CD14-positive monocyte (primary cell): ENCODE measurements at regions not wholly inside any gene's neighbourhood (a gene's known extent, or its start where the extent isn't known, plus 50 kb on each side); places are given as distances from the start of the nearest gene placed in this dataset.

ENCODE experiments used
- DNase-seq, 3 donors: peaks; one replicate each; pipeline ENCODE4 v3.0.0-alpha.2; 2011 to 2022
- H2AFZ ChIP-seq: 2 replicates; pipeline ENCODE4 v1.6.0; 2012; ENCODE audit warnings: mild to moderate bottlenecking, low read depth, low read length, inconsistent platforms; ENCODE audit not compliant: insufficient read depth, poor library complexity, severe bottlenecking
- H3K27ac ChIP-seq, 2 donors: 1 replicate in 1 of 2; 2 replicates in 1 of 2; pipeline ENCODE4 v1.5.1; 2012 to 2013; ENCODE audit warnings: low read length in 2 of 2, control low read depth in 1 of 2, inconsistent platforms in 1 of 2, low read depth in 1 of 2, mild to moderate bottlenecking in 1 of 2
- H3K27me3 ChIP-seq, 2 donors: one replicate each; pipeline versions ENCODE4 v1.6.0 to v1.6.1; 2011 to 2013; ENCODE audit warnings: low read length in 2 of 2; ENCODE audit not compliant: control insufficient read depth in 2 of 2, insufficient read depth in 2 of 2
- H3K36me3 ChIP-seq, 2 donors: replicated peaks in 1 of 2; 1 replicate in 1 of 2; 2 replicates in 1 of 2; pipeline versions ENCODE4 v1.5.1 to v1.6.1; 2012 to 2013; ENCODE audit warnings: low read length in 2 of 2, control low read depth in 1 of 2, inconsistent platforms in 1 of 2, mild to moderate bottlenecking in 1 of 2; ENCODE audit not compliant: insufficient read depth in 2 of 2, control insufficient read depth in 1 of 2
- H3K4me1 ChIP-seq, 2 donors: 1 replicate in 1 of 2; 2 replicates in 1 of 2; pipeline versions ENCODE4 v1.5.1 to v1.6.1; 2012 to 2013; ENCODE audit warnings: low read length in 2 of 2, control low read depth in 1 of 2, inconsistent platforms in 1 of 2, mild to moderate bottlenecking in 1 of 2, moderate library complexity in 1 of 2; ENCODE audit not compliant: insufficient read depth in 2 of 2, control insufficient read depth in 1 of 2
- H3K4me2 ChIP-seq: replicated peaks from 2 replicates; pipeline ENCODE3; 2012; ENCODE audit warnings: low read length, moderate library complexity, mild to moderate bottlenecking; ENCODE audit not compliant: poor library complexity, severe bottlenecking; ENCODE audit errors: extremely low read depth
- H3K4me3 ChIP-seq, 3 experiments: fragments of 200-600 bp in 1 of 3; sonication (generic) in 1 of 3; replicated peaks in 1 of 3; 1 replicate in 2 of 3; 2 replicates in 1 of 3; pipeline ENCODE4 v1.5.1; 2011 to 2013; ENCODE audit warnings: low read length in 3 of 3, mild to moderate bottlenecking in 3 of 3, control low read depth in 2 of 3, low read depth in 2 of 3, inconsistent platforms in 1 of 3, moderate library complexity in 1 of 3
- H3K79me2 ChIP-seq: 2 replicates; pipeline ENCODE4 v1.6.0; 2012; ENCODE audit warnings: mild to moderate bottlenecking, control low read depth, inconsistent platforms, low read length, moderate library complexity; ENCODE audit not compliant: insufficient read depth
- H3K9ac ChIP-seq: 2 replicates; pipeline ENCODE4 v1.6.0; 2017; ENCODE audit warnings: low read length, mild to moderate bottlenecking; ENCODE audit not compliant: insufficient read depth, poor library complexity, severe bottlenecking
- H3K9me3 ChIP-seq, 2 donors: replicated peaks in 1 of 2; 1 replicate in 1 of 2; 2 replicates in 1 of 2; pipeline versions ENCODE4 v1.5.1 to v1.6.1; 2012 to 2013; ENCODE audit warnings: low read length in 2 of 2, control low read depth in 1 of 2; ENCODE audit not compliant: control insufficient read depth in 1 of 2, insufficient read depth in 1 of 2
- H4K20me1 ChIP-seq: 2 replicates; pipeline ENCODE4 v1.6.0; 2012; ENCODE audit warnings: mild to moderate bottlenecking, low read length, control low read depth, moderate library complexity; ENCODE audit not compliant: insufficient read depth
- H3K27ac Mint-ChIP-seq, 7 donors: one replicate each; pipeline ENCODE4 v1.8.0; 2020; ENCODE audit warnings: mild to moderate bottlenecking in 7 of 7, mixed read lengths in 7 of 7, moderate library complexity in 6 of 7, inconsistent platforms in 2 of 7
- H3K27me3 Mint-ChIP-seq, 3 donors: one replicate each; pipeline ENCODE4 v1.8.0; 2021 to 2022; ENCODE audit warnings: low read depth in 3 of 3, mild to moderate bottlenecking in 3 of 3, mixed read lengths in 3 of 3, moderate library complexity in 3 of 3, inconsistent platforms in 1 of 3
- H3K36me3 Mint-ChIP-seq, 2 donors: one replicate each; pipeline ENCODE4 v1.8.0; 2020; ENCODE audit warnings: mixed read lengths in 2 of 2, inconsistent platforms in 1 of 2, mild to moderate bottlenecking in 1 of 2
- H3K4me1 Mint-ChIP-seq: one replicate; pipeline ENCODE4 v1.8.0; 2020; ENCODE audit warnings: mild to moderate bottlenecking, mixed read lengths
- H3K4me3 Mint-ChIP-seq, 2 donors: one replicate each; pipeline ENCODE4 v1.8.0; 2020; ENCODE audit warnings: mild to moderate bottlenecking in 2 of 2, mixed read lengths in 2 of 2, moderate library complexity in 1 of 2
- H3K9me3 Mint-ChIP-seq, 7 donors: one replicate each; pipeline ENCODE4 v1.8.0; 2020 to 2022; ENCODE audit warnings: mixed read lengths in 7 of 7, mild to moderate bottlenecking in 6 of 7, moderate library complexity in 6 of 7, inconsistent platforms in 2 of 7
- CTCF ChIP-seq: fragments of 200-600 bp; IDR thresholded peaks from one replicate; pipeline ENCODE4 v1.8.0; 2022; ENCODE audit warnings: antibody characterized with exemption, mild to moderate bottlenecking
- WGBS: methylation state at CpG from one replicate; pipeline ENCODE4 v1.1.5; 2013; ENCODE audit warnings: missing lambda C conversion rate; ENCODE audit not compliant: insufficient coverage; 5-methylcytosine and 5-hydroxymethylcytosine counted together
- intact Hi-C, 2 donors: fragments of 100-400 bp; cut with micrococcal nuclease; formaldehyde crosslinking; loops; one replicate each; pipeline versions ENCODE4 v1.15.0 to v1.15.1; 2023

- DNase-seq: no peak
- intact Hi-C loops: no loop called here
- no peak for TF ChIP-seq CTCF
These were observed 310.5 kb upstream of the EMCN start for GRCh38 chr4:100828364-100828763.

GRCh38 chr4:100827756-100828155 lies 309.9 kb upstream of the EMCN start:
- H3K27me3 Mint-ChIP-seq: peaks cover 0 to 2% (median 1%) of the 10 kb centered on the region in 3 donors
- H3K4me1 ChIP-seq: peaks cover 25 to 27% of the 10 kb centered on the region in 2 donors
- no peaks in the 10 kb centered on the region for H3K36me3 ChIP-seq
- H3K4me3 ChIP-seq: no peak overlapping the region
- H3K27me3 ChIP-seq: no peaks in the 10 kb centered on the region
- intact Hi-C loops: no loop called here
- no peaks in the 10 kb centered on the region for H4K20me1 ChIP-seq
- H3K4me3 Mint-ChIP-seq: no peak overlapping the region
- no peaks in the 10 kb centered on the region for H3K36me3 Mint-ChIP-seq
- no peaks in the 10 kb centered on the region for H3K9me3 ChIP-seq
- TF ChIP-seq CTCF: no peak
- DNase-seq: no peak
- peaks cover 27% of the 10 kb centered on the region for H3K4me1 Mint-ChIP-seq
- H3K9ac ChIP-seq: no peak overlapping the region
- H2AFZ ChIP-seq: no peak overlapping the region
- H3K9me3 Mint-ChIP-seq: peaks cover 0 to 6% (median 2%) of the 10 kb centered on the region in 7 donors
- H3K79me2 ChIP-seq: no peaks in the 10 kb centered on the region
- H3K27ac ChIP-seq: peak overlapping the region in 1 of 2 donors; percentile 70
- no peak overlapping the region for H3K4me2 ChIP-seq
- peak overlapping the region in 2 of 7 donors; percentile 40 to 76 for H3K27ac Mint-ChIP-seq

More at GRCh38 chr4:100828364-100828763, 310.5 kb upstream of the EMCN start:
- Histone ChIP-seq H3K4me3 (no peak overlapping the region), H3K36me3 (no peaks in the 10 kb centered on the region), H3K4me2 (no peak overlapping the region), H3K27ac (no peak overlapping the region), H3K9me3 (no peaks in the 10 kb centered on the region), H3K27me3 (no peaks in the 10 kb centered on the region), H4K20me1 (no peaks in the 10 kb centered on the region), H3K9ac (no peak overlapping the region), H3K4me1 (peaks cover 25 to 27% of the 10 kb centered on the region in 2 donors), H2AFZ (no peak overlapping the region), H3K79me2 (no peaks in the 10 kb centered on the region)
- H3K36me3 Mint-ChIP-seq: no peaks in the 10 kb centered on the region
- peaks cover 27% of the 10 kb centered on the region for H3K4me1 Mint-ChIP-seq
- H3K27me3 Mint-ChIP-seq: peaks cover 0 to 2% (median 1%) of the 10 kb centered on the region in 3 donors
- WGBS: 49% methylated on average over 3 of the region's 3 CpGs
- peaks cover 0 to 6% (median 2%) of the 10 kb centered on the region in 7 donors for H3K9me3 Mint-ChIP-seq
- H3K27ac Mint-ChIP-seq: no peak overlapping the region
- no peak overlapping the region for H3K4me3 Mint-ChIP-seq
